RWPE1 (cell line): ENCODE measurements at regions not wholly inside any gene's neighbourhood (a gene's known extent, or its start where the extent isn't known, plus 50 kb on each side); places are given as distances from the start of the nearest gene placed in this dataset.

Experiments
- CTCF ChIA-PET: fragments of 350-600 bp; sonication (Branson Sonifier 250); formaldehyde crosslinking; extraction: SDS; loops from one replicate; lab custom pipeline; 2021; lab: Yijun Ruan, JAX
- POLR2A ChIA-PET: fragments of 400-600 bp; formaldehyde crosslinking; extraction: SDS; loops from one replicate; lab custom pipeline; 2020; ENCODE audit warnings: antibody characterized with exemption; ENCODE audit not compliant: low non-redundant PET; lab: Yijun Ruan, JAX
- DNase-seq: peaks from one replicate; pipeline ENCODE4 v3.0.0; 2012; ENCODE audit warnings: low spot score
- H3K27ac ChIP-seq: fragments of 450-650 bp; 2 replicates; pipeline ENCODE4 v1.5.1; 2017
- TF ChIP-seq, protein P1 (sequence below): fragments of 450-650 bp; conservative IDR thresholded peaks from 2 replicates; pipeline ENCODE4 v1.5.1; 2017; ENCODE audit warnings: low read depth, mild to moderate bottlenecking

- ChIA-PET POLR2A (no interaction called here), CTCF (no interaction called here)
- TF ChIP-seq, protein P1, sequence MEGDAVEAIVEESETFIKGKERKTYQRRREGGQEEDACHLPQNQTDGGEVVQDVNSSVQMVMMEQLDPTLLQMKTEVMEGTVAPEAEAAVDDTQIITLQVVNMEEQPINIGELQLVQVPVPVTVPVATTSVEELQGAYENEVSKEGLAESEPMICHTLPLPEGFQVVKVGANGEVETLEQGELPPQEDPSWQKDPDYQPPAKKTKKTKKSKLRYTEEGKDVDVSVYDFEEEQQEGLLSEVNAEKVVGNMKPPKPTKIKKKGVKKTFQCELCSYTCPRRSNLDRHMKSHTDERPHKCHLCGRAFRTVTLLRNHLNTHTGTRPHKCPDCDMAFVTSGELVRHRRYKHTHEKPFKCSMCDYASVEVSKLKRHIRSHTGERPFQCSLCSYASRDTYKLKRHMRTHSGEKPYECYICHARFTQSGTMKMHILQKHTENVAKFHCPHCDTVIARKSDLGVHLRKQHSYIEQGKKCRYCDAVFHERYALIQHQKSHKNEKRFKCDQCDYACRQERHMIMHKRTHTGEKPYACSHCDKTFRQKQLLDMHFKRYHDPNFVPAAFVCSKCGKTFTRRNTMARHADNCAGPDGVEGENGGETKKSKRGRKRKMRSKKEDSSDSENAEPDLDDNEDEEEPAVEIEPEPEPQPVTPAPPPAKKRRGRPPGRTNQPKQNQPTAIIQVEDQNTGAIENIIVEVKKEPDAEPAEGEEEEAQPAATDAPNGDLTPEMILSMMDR, result no peak
- DNase-seq, result no peak
- H3K27ac ChIP-seq, result no peak overlapping the region
Measured at GRCh38 chr11:27926486-27926885, 181.5 kb downstream of the KIF18A start.

GRCh38 chr11:27921472-27921871, 186.5 kb downstream of the KIF18A start:
- POLR2A ChIA-PET, result no interaction called here
- TF ChIP-seq, protein P1, result no peak

GRCh38 chr11:27916541-27917100, 191.3 kb downstream of the KIF18A start:
- TF ChIP-seq, protein P1, result no peak
- no peak for DNase-seq
- CTCF ChIA-PET, result no interaction called here
- POLR2A ChIA-PET, result no interaction called here
- H3K27ac ChIP-seq, result no peak overlapping the region

More at GRCh38 chr11:27921472-27921871, 186.5 kb downstream of the KIF18A start:
- peak; percentile 32 for DNase-seq
- CTCF ChIA-PET, result no interaction called here
- no peak overlapping the region for H3K27ac ChIP-seq

GRCh38 chr11:27914080-27914479, 193.9 kb downstream of the KIF18A start:
- POLR2A ChIA-PET, result no interaction called here
- CTCF ChIA-PET, result no interaction called here

DNA sequence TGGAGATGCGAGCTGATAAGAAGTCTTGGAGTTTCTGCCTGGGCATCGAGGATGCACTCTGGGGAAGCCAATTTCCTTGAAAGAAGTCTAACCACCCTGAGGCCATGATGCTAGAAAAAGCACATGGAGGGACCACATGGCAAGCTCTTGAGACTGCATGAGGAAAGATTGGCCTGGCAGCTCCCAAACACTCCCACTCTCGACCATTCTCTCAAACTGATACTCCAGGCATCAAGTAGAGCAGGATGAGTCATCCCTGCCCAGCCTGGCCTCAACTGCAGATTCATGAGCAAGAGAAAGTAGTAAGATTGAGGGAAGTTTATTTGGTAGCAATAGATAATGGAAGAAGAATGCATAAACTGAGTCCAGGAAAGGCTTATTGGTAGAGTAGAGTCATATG, 194.3 kb downstream of the KIF18A start:
- DNase-seq, result no peak
- POLR2A ChIA-PET, result no interaction called here

More at GRCh38 chr11:27914080-27914479, 193.9 kb downstream of the KIF18A start:
- TF ChIP-seq, protein P1, result no peak
- no peak for DNase-seq
- no peak overlapping the region for H3K27ac ChIP-seq

GRCh38 chr11:27912916-27913315, 195.0 kb downstream of the KIF18A start:
- TF ChIP-seq, protein P1, result no peak
- no peak overlapping the region for H3K27ac ChIP-seq
- ChIA-PET CTCF (interaction anchor here (0.7 to 0.9 kb wide), 2 partner anchors 67 to 1920 kb away, joined by 3 to 5 read pairs; no protein-coding TSS in a partner anchor), POLR2A (no interaction called here)
- no peak for DNase-seq

More for the DNA sequence above, 194.3 kb downstream of the KIF18A start:
- TF ChIP-seq, protein P1, result no peak
- no peak overlapping the region for H3K27ac ChIP-seq
- CTCF ChIA-PET, result no interaction called here
